Suppressor macrophage treated with lipopolysaccharide for 1 hour (primary cell): ENCODE measurements at regions not wholly inside any gene's neighbourhood (a gene's known extent, or its start where the extent isn't known, plus 50 kb on each side); places are given as distances from the start of the nearest gene placed in this dataset.

ENCODE experiments used
- DNase-seq, 3 donors: peaks; one replicate each; pipeline ENCODE4 v3.0.0-alpha.2; 2020 to 2022

GRCh38 chr19:28522545-28522922 is 690.4 kb downstream of the UQCRFS1 start:
- DNase-seq, result no peak

GRCh38 chr19:28521614-28522544 is 691.1 kb downstream of the UQCRFS1 start:
- no peak for DNase-seq

- DNase-seq, result no peak
Measured at GRCh38 chr19:28520998-28521568, 691.9 kb downstream of the UQCRFS1 start.

GRCh38 chr19:28519952-28520861 is 692.7 kb downstream of the UQCRFS1 start:
- DNase-seq, result no peak

GRCh38 chr19:28519218-28519779 is 693.7 kb downstream of the UQCRFS1 start:
- peak; percentile 8 to 25 (median 14) for DNase-seq

GRCh38 chr19:28516415-28516872 is 696.5 kb downstream of the UQCRFS1 start:
- no peak for DNase-seq

- DNase-seq, result no peak
Measured at GRCh38 chr19:28514166-28514565, 698.8 kb downstream of the UQCRFS1 start.

GRCh38 chr19:28511655-28512054 is 701.3 kb downstream of the UQCRFS1 start:
- no peak for DNase-seq

- DNase-seq, result no peak
Measured at GRCh38 chr19:28509079-28509895, 703.7 kb downstream of the UQCRFS1 start.

- DNase-seq, result no peak
Measured at GRCh38 chr19:28508666-28509065, 704.3 kb downstream of the UQCRFS1 start.

- DNase-seq, result no peak
Measured at GRCh38 chr19:28505933-28506332, 707.0 kb downstream of the UQCRFS1 start.

GRCh38 chr19:28505134-28505533 is 707.8 kb downstream of the UQCRFS1 start:
- DNase-seq, result no peak

GRCh38 chr19:28504727-28505126 is 708.2 kb downstream of the UQCRFS1 start:
- DNase-seq, result no peak

GRCh38 chr19:28504139-28504538 is 708.8 kb downstream of the UQCRFS1 start:
- peak; percentile 45 to 68 (median 57) for DNase-seq

GRCh38 chr19:28502879-28503734 is 709.8 kb downstream of the UQCRFS1 start:
- no peak for DNase-seq

GRCh38 chr19:28501976-28502375 is 711.0 kb downstream of the UQCRFS1 start:
- DNase-seq, result no peak

- peak; percentile 42 to 64 (median 51) for DNase-seq
Measured at GRCh38 chr19:28500982-28501630, 711.8 kb downstream of the UQCRFS1 start.

GRCh38 chr19:28500296-28500695 is 712.7 kb downstream of the UQCRFS1 start:
- DNase-seq, result peak; percentile 24 to 28 (median 26)

- DNase-seq, result no peak
Measured at GRCh38 chr19:28498404-28498976, 714.5 kb downstream of the UQCRFS1 start.

GRCh38 chr19:28497887-28498286 is 715.1 kb downstream of the UQCRFS1 start:
- DNase-seq, result no peak
